ENCODE measurements at regions not wholly inside any gene's neighbourhood (a gene's known extent, or its start where the extent isn't known, plus 50 kb on each side); places are given as distances from the start of the nearest gene placed in this dataset.
"Not testable (repeated sequence)": the region's sequence is repeated elsewhere in the genome, so short reads cannot be mapped to it uniquely, and the experiment has no call there.

GRCh38 chr10:61280303-61280702 lies 172.9 kb downstream of the TMEM26 start:
- CTCF ChIA-PET = no interaction called here

GRCh38 chr10:61279400-61279799 lies 173.8 kb downstream of the TMEM26 start:
- H3K36me3 Mint-ChIP-seq (ENCODE audit: low read depth) = no peaks in the 10 kb centered on the region
- peaks cover 19% of the 10 kb centered on the region for H3K27me3 Mint-ChIP-seq
- no peak overlapping the region for H3K27ac Mint-ChIP-seq
- no peak overlapping the region for H3K4me3 Mint-ChIP-seq
- DNase-seq = no peak
- CTCF ChIA-PET = no interaction called here
- H3K4me1 Mint-ChIP-seq = peaks cover 14% of the 10 kb centered on the region
- POLR2A ChIA-PET = no interaction called here
- H3K9me3 Mint-ChIP-seq = no peaks in the 10 kb centered on the region

More at GRCh38 chr10:61280303-61280702, 172.9 kb downstream of the TMEM26 start:
- Mint-ChIP-seq H3K4me1 (peaks cover 19% of the 10 kb centered on the region), H3K9me3 (no peaks in the 10 kb centered on the region), H3K27me3 (peaks cover 17% of the 10 kb centered on the region), H3K36me3 (ENCODE audit: low read depth) (no peaks in the 10 kb centered on the region), H3K4me3 (no peak overlapping the region), H3K27ac (no peak overlapping the region)
- DNase-seq = no peak
- POLR2A ChIA-PET = no interaction called here

- no peak overlapping the region for H3K27ac Mint-ChIP-seq
- CTCF ChIA-PET = no interaction called here
These were observed 174.6 kb downstream of the TMEM26 start for GRCh38 chr10:61278556-61278955.

GRCh38 chr10:61272781-61273180 lies 180.4 kb downstream of the TMEM26 start:
- H3K4me1 Mint-ChIP-seq = no peaks in the 10 kb centered on the region
- no peak overlapping the region for H3K27ac Mint-ChIP-seq
- no peaks in the 10 kb centered on the region for H3K36me3 Mint-ChIP-seq (ENCODE audit: low read depth)
- DNase-seq = no peak
- H3K27me3 Mint-ChIP-seq = peaks cover 20% of the 10 kb centered on the region
- H3K4me3 Mint-ChIP-seq = no peak overlapping the region
- no peaks in the 10 kb centered on the region for H3K9me3 Mint-ChIP-seq
- CTCF ChIA-PET = no interaction called here
- POLR2A ChIA-PET = no interaction called here

More at GRCh38 chr10:61278556-61278955, 174.6 kb downstream of the TMEM26 start:
- Mint-ChIP-seq H3K9me3 (no peaks in the 10 kb centered on the region), H3K4me3 (no peak overlapping the region), H3K36me3 (ENCODE audit: low read depth) (no peaks in the 10 kb centered on the region), H3K27me3 (peaks cover 19% of the 10 kb centered on the region), H3K4me1 (peaks cover 6% of the 10 kb centered on the region)
- no peak for DNase-seq
- POLR2A ChIA-PET = no interaction called here

GRCh38 chr10:61271127-61271780 lies 181.9 kb downstream of the TMEM26 start:
- CTCF ChIA-PET = interaction anchor here (0.8 kb wide), 1 partner anchor 13 kb away, joined by 3 read pairs; no protein-coding TSS in a partner anchor
- POLR2A ChIA-PET = no interaction called here
- Mint-ChIP-seq H3K27ac (no peak overlapping the region), H3K27me3 (peaks cover 18% of the 10 kb centered on the region), H3K4me3 (no peak overlapping the region), H3K36me3 (ENCODE audit: low read depth) (no peaks in the 10 kb centered on the region), H3K4me1 (no peaks in the 10 kb centered on the region), H3K9me3 (no peaks in the 10 kb centered on the region)
- DNase-seq = no peak

- Mint-ChIP-seq H3K27me3 (peaks cover 14% of the 10 kb centered on the region), H3K4me3 (no peak overlapping the region), H3K27ac (no peak overlapping the region), H3K9me3 (no peaks in the 10 kb centered on the region), H3K36me3 (ENCODE audit: low read depth) (no peaks in the 10 kb centered on the region), H3K4me1 (no peaks in the 10 kb centered on the region)
- DNase-seq = no peak
- ChIA-PET CTCF (no interaction called here), POLR2A (no interaction called here)
These were observed 189.7 kb downstream of the TMEM26 start for GRCh38 chr10:61263518-61263917.

GRCh38 chr10:61262486-61263261 lies 190.5 kb downstream of the TMEM26 start:
- Mint-ChIP-seq H3K9me3 (no peaks in the 10 kb centered on the region), H3K36me3 (ENCODE audit: low read depth) (no peaks in the 10 kb centered on the region), H3K27ac (no peak overlapping the region), H3K4me1 (no peaks in the 10 kb centered on the region), H3K27me3 (peaks cover 14% of the 10 kb centered on the region), H3K4me3 (no peak overlapping the region)
- ChIA-PET CTCF (no interaction called here), POLR2A (no interaction called here)
- no peak for DNase-seq

- Mint-ChIP-seq H3K27ac (no peak overlapping the region), H3K9me3 (no peaks in the 10 kb centered on the region), H3K4me3 (no peak overlapping the region), H3K4me1 (no peaks in the 10 kb centered on the region), H3K36me3 (ENCODE audit: low read depth) (no peaks in the 10 kb centered on the region), H3K27me3 (peaks cover 13% of the 10 kb centered on the region)
- ChIA-PET POLR2A (no interaction called here), CTCF (no interaction called here)
- no peak for DNase-seq
These were observed 195.2 kb downstream of the TMEM26 start for GRCh38 chr10:61257956-61258496.

- no peak overlapping the region for H3K4me3 Mint-ChIP-seq
- DNase-seq = no peak
- ChIA-PET CTCF (interaction anchor here (0.8 kb wide), 1 partner anchor 82 kb away, joined by 3 read pairs; no protein-coding TSS in a partner anchor), POLR2A (no interaction called here)
- H3K4me1 Mint-ChIP-seq = no peaks in the 10 kb centered on the region
- H3K27me3 Mint-ChIP-seq = peaks cover 8% of the 10 kb centered on the region
- H3K36me3 Mint-ChIP-seq (ENCODE audit: low read depth) = no peaks in the 10 kb centered on the region
- no peak overlapping the region for H3K27ac Mint-ChIP-seq
- H3K9me3 Mint-ChIP-seq = no peaks in the 10 kb centered on the region
These were observed 196.0 kb downstream of the TMEM26 start for GRCh38 chr10:61257136-61257535.

- POLR2A ChIA-PET; H3K27me3 Mint-ChIP-seq; H3K27ac Mint-ChIP-seq; H3K4me1 Mint-ChIP-seq; H3K36me3 Mint-ChIP-seq (ENCODE audit: low read depth); CTCF ChIA-PET; H3K4me3 Mint-ChIP-seq; H3K9me3 Mint-ChIP-seq; DNase-seq: not testable (repeated sequence)
These were observed 200.9 kb downstream of the TMEM26 start for GRCh38 chr10:61252326-61252725.

- ChIA-PET CTCF (no interaction called here), POLR2A (no interaction called here)
- Mint-ChIP-seq H3K4me1 (no peaks in the 10 kb centered on the region), H3K27me3 (peaks cover 4% of the 10 kb centered on the region), H3K4me3 (no peak overlapping the region), H3K27ac (no peak overlapping the region), H3K9me3 (no peaks in the 10 kb centered on the region), H3K36me3 (ENCODE audit: low read depth) (no peaks in the 10 kb centered on the region)
- no peak for DNase-seq
These were observed 202.1 kb downstream of the TMEM26 start for GRCh38 chr10:61251089-61251488.

- Mint-ChIP-seq H3K27me3 (peaks cover 4% of the 10 kb centered on the region), H3K9me3 (no peaks in the 10 kb centered on the region), H3K36me3 (ENCODE audit: low read depth) (no peaks in the 10 kb centered on the region), H3K4me1 (no peaks in the 10 kb centered on the region), H3K4me3 (no peak overlapping the region), H3K27ac (no peak overlapping the region)
- DNase-seq = no peak
- ChIA-PET POLR2A (no interaction called here), CTCF (no interaction called here)
These were observed 203.1 kb downstream of the TMEM26 start for GRCh38 chr10:61250131-61250530.

GRCh38 chr10:61248013-61248412 lies 205.2 kb downstream of the TMEM26 start:
- no peaks in the 10 kb centered on the region for H3K4me1 Mint-ChIP-seq
- CTCF ChIA-PET = no interaction called here

More at GRCh38 chr10:61248013-61248412, 205.2 kb downstream of the TMEM26 start:
- DNase-seq = no peak
- POLR2A ChIA-PET = no interaction called here
- Mint-ChIP-seq H3K4me3 (no peak overlapping the region), H3K27me3 (peaks cover 2% of the 10 kb centered on the region), H3K27ac (no peak overlapping the region), H3K9me3 (no peaks in the 10 kb centered on the region), H3K36me3 (ENCODE audit: low read depth) (no peaks in the 10 kb centered on the region)
